ENCODE measurements at regions not wholly inside any gene's neighbourhood (a gene's known extent, or its start where the extent isn't known, plus 50 kb on each side); places are given as distances from the start of the nearest gene placed in this dataset.

- 69% methylated on average over 2 of the region's 2 CpGs for WGBS
- Histone ChIP-seq H3K27me3 (replicated peaks; ENCODE audit: insufficient read depth) (no peaks in the 10 kb centered on the region), H3K36me3 (no peaks in the 10 kb centered on the region), H3K4me3 (no peak overlapping the region), H3K4me1 (replicated peaks) (no peaks in the 10 kb centered on the region), H3K27ac (no peak overlapping the region), H3K9me3 (no peaks in the 10 kb centered on the region)
- no peak for DNase-seq (ENCODE audit: low spot score)
- intact Hi-C loops (cut with DNase I): no loop called here
- TF ChIP-seq CTCF (IDR thresholded peaks at IDR 0.05) (no peak), POLR2A (IDR thresholded peaks at IDR 0.05) (no peak), POLR2AphosphoS5 (IDR thresholded peaks at IDR 0.05) (no peak)
Observed at GRCh38 chr5:118552731-118553360, 435.5 kb downstream of the DTWD2 start.

- no peak for DNase-seq (ENCODE audit: low spot score)
- no peak overlapping the region for H3K27ac ChIP-seq
- no peaks in the 10 kb centered on the region for H3K9me3 ChIP-seq
- no peaks in the 10 kb centered on the region for H3K4me1 ChIP-seq (replicated peaks)
- no peaks in the 10 kb centered on the region for H3K27me3 ChIP-seq (replicated peaks; ENCODE audit: insufficient read depth)
- no peak for TF ChIP-seq POLR2A (IDR thresholded peaks at IDR 0.05)
- TF ChIP-seq CTCF (IDR thresholded peaks at IDR 0.05): no peak
- TF ChIP-seq POLR2AphosphoS5 (IDR thresholded peaks at IDR 0.05): no peak
- no peak overlapping the region for H3K4me3 ChIP-seq
- WGBS: 95% methylated on average over 2 of the region's 2 CpGs
- intact Hi-C loops (cut with DNase I): no loop called here
- H3K36me3 ChIP-seq: no peaks in the 10 kb centered on the region
Observed at GRCh38 chr5:118552146-118552545, 436.2 kb downstream of the DTWD2 start.

GRCh38 chr5:118551716-118552115 is 436.6 kb downstream of the DTWD2 start:
- H3K9me3 ChIP-seq: no peaks in the 10 kb centered on the region
- no peak overlapping the region for H3K4me3 ChIP-seq
- H3K4me1 ChIP-seq (replicated peaks): no peaks in the 10 kb centered on the region
- H3K27ac ChIP-seq: no peak overlapping the region
- DNase-seq (ENCODE audit: low spot score): no peak
- no peak for TF ChIP-seq CTCF (IDR thresholded peaks at IDR 0.05)
- TF ChIP-seq POLR2A (IDR thresholded peaks at IDR 0.05): no peak
- no peak for TF ChIP-seq POLR2AphosphoS5 (IDR thresholded peaks at IDR 0.05)
- no peaks in the 10 kb centered on the region for H3K36me3 ChIP-seq
- WGBS: 39% methylated on average over 1 of the region's 1 CpG
- no peaks in the 10 kb centered on the region for H3K27me3 ChIP-seq (replicated peaks; ENCODE audit: insufficient read depth)
- intact Hi-C loops (cut with DNase I): no loop called here

GRCh38 chr5:118551031-118551430 is 437.3 kb downstream of the DTWD2 start:
- TF ChIP-seq POLR2A (IDR thresholded peaks at IDR 0.05) (no peak), CTCF (IDR thresholded peaks at IDR 0.05) (no peak)
- Histone ChIP-seq H3K27ac (no peak overlapping the region), H3K36me3 (no peaks in the 10 kb centered on the region), H3K4me3 (no peak overlapping the region), H3K9me3 (no peaks in the 10 kb centered on the region), H3K27me3 (replicated peaks; ENCODE audit: insufficient read depth) (no peaks in the 10 kb centered on the region), H3K4me1 (replicated peaks) (no peaks in the 10 kb centered on the region)
- intact Hi-C loops (cut with DNase I): no loop called here
- no peak for DNase-seq (ENCODE audit: low spot score)
